Tibial artery (tissue), 4 donors: ENCODE measurements at regions not wholly inside any gene's neighbourhood (a gene's known extent, or its start where the extent isn't known, plus 50 kb on each side); places are given as distances from the start of the nearest gene placed in this dataset.

Experiments used
- DNase-seq, 2 donors: peaks; one replicate each; pipeline ENCODE4 v3.0.0-alpha.2; 2019
- H3K27ac ChIP-seq, 2 donors: fragments of 200-600 bp; sonication (generic) in 1 of 2; 1 replicate in 1 of 2; 2 replicates in 1 of 2; pipeline ENCODE4 v1.5.1; 2018 to 2019; ENCODE audit warnings: mild to moderate bottlenecking in 1 of 2
- H3K27me3 ChIP-seq, 2 donors: fragments of 200-600 bp; sonication (generic) in 1 of 2; one replicate each; pipeline versions ENCODE4 v1.5.1 to v1.6.0; 2016 to 2019
- H3K36me3 ChIP-seq, 3 donors: fragments of 200-600 bp; sonication (generic) in 2 of 3; one replicate each; pipeline ENCODE4 v1.5.1; 2016 to 2019; ENCODE audit warnings: mild to moderate bottlenecking in 2 of 3
- H3K4me1 ChIP-seq, 4 donors: fragments of 200-600 bp; sonication (generic) in 2 of 4; 1 replicate in 3 of 4; 2 replicates in 1 of 4; pipeline ENCODE4 v1.5.1; 2016 to 2019
- H3K4me3 ChIP-seq, 2 donors: fragments of 200-600 bp; sonication (generic) in 1 of 2; 1 replicate in 1 of 2; 2 replicates in 1 of 2; pipeline ENCODE4 v1.5.1; 2018 to 2019; ENCODE audit warnings: mild to moderate bottlenecking in 2 of 2
- H3K9me3 ChIP-seq, 3 donors: fragments of 200-600 bp; sonication (generic) in 1 of 3; one replicate each; pipeline ENCODE4 v1.5.1; 2016 to 2019
- CTCF ChIP-seq, 2 experiments: fragments of 200-600 bp in 1 of 2; fragments of 450-650 bp in 1 of 2; IDR thresholded peaks; one replicate each; pipeline ENCODE4 v1.5.1; 2017 to 2019; ENCODE audit warnings: antibody characterized with exemption in 2 of 2, mild to moderate bottlenecking in 1 of 2, moderate library complexity in 1 of 2
- intact Hi-C: fragments of 100-400 bp; cut with DNase I; formaldehyde crosslinking; loops from one replicate; pipeline ENCODE4 v1.15.0; 2023; ENCODE audit warnings: low total_unique reads

- H3K9me3 ChIP-seq, result no peaks in the 10 kb centered on the region
- H3K27me3 ChIP-seq, result no peaks in the 10 kb centered on the region
- H3K36me3 ChIP-seq, result no peaks in the 10 kb centered on the region
- intact Hi-C loops, result no loop called here
- H3K4me1 ChIP-seq, result no peaks in the 10 kb centered on the region
- no peak overlapping the region for H3K27ac ChIP-seq
- DNase-seq, result no peak
- H3K4me3 ChIP-seq, result no peak overlapping the region
- no peak for TF ChIP-seq CTCF (IDR thresholded peaks at IDR 0.05)
These were observed 486.3 kb upstream of the PCDH15 start for GRCh38 chr10:55287346-55287745.

GRCh38 chr10:55283031-55283430 is 482.0 kb upstream of the PCDH15 start:
- no peaks in the 10 kb centered on the region for H3K4me1 ChIP-seq
- DNase-seq, result no peak
- intact Hi-C loops, result no loop called here
- H3K9me3 ChIP-seq, result no peaks in the 10 kb centered on the region
- no peak overlapping the region for H3K27ac ChIP-seq
- H3K4me3 ChIP-seq, result no peak overlapping the region
- no peak for TF ChIP-seq CTCF (IDR thresholded peaks at IDR 0.05)
- no peaks in the 10 kb centered on the region for H3K27me3 ChIP-seq
- no peaks in the 10 kb centered on the region for H3K36me3 ChIP-seq

GRCh38 chr10:55280696-55281095 is 479.7 kb upstream of the PCDH15 start:
- Histone ChIP-seq H3K4me1 (no peaks in the 10 kb centered on the region), H3K4me3 (no peak overlapping the region), H3K27me3 (no peaks in the 10 kb centered on the region), H3K36me3 (no peaks in the 10 kb centered on the region), H3K9me3 (no peaks in the 10 kb centered on the region), H3K27ac (no peak overlapping the region)
- no peak for DNase-seq
- TF ChIP-seq CTCF (IDR thresholded peaks at IDR 0.05), result no peak
- intact Hi-C loops, result no loop called here

GRCh38 chr10:55277549-55277948 is 476.5 kb upstream of the PCDH15 start:
- no peaks in the 10 kb centered on the region for H3K36me3 ChIP-seq
- no peaks in the 10 kb centered on the region for H3K4me1 ChIP-seq
- no peaks in the 10 kb centered on the region for H3K27me3 ChIP-seq
- H3K27ac ChIP-seq, result no peak overlapping the region
- DNase-seq, result no peak
- TF ChIP-seq CTCF (IDR thresholded peaks at IDR 0.05), result no peak
- intact Hi-C loops, result no loop called here
- H3K4me3 ChIP-seq, result no peak overlapping the region
- H3K9me3 ChIP-seq, result no peaks in the 10 kb centered on the region

GRCh38 chr10:55274367-55274766 is 473.3 kb upstream of the PCDH15 start:
- no peak for TF ChIP-seq CTCF (IDR thresholded peaks at IDR 0.05)
- no peaks in the 10 kb centered on the region for H3K36me3 ChIP-seq
- H3K4me3 ChIP-seq, result no peak overlapping the region
- intact Hi-C loops, result no loop called here
- H3K4me1 ChIP-seq, result no peaks in the 10 kb centered on the region
- H3K9me3 ChIP-seq, result no peaks in the 10 kb centered on the region
- DNase-seq, result no peak
- no peaks in the 10 kb centered on the region for H3K27me3 ChIP-seq
- H3K27ac ChIP-seq, result no peak overlapping the region

GRCh38 chr10:55273946-55274345 is 472.9 kb upstream of the PCDH15 start:
- TF ChIP-seq CTCF (IDR thresholded peaks at IDR 0.05), result no peak
- Histone ChIP-seq H3K27me3 (no peaks in the 10 kb centered on the region), H3K27ac (no peak overlapping the region), H3K36me3 (no peaks in the 10 kb centered on the region), H3K4me1 (no peaks in the 10 kb centered on the region), H3K9me3 (no peaks in the 10 kb centered on the region), H3K4me3 (no peak overlapping the region)
- intact Hi-C loops, result no loop called here
- DNase-seq, result no peak
